IMR-90 (cell line): ENCODE measurements at regions not wholly inside any gene's neighbourhood (a gene's known extent, or its start where the extent isn't known, plus 50 kb on each side); places are given as distances from the start of the nearest gene placed in this dataset.

Experiments used
- ATAC-seq: fragments of 200-7000 bp; cut with Tn5 transposase; 2 replicates; pipeline ENCODE4 v1.9.1; 2020; ENCODE audit warnings: low read depth, mild to moderate bottlenecking, moderate library complexity
- BruUV-seq: library from RNA; stranded (reverse); fragments of 400-500 nt; replicated peaks from 2 replicates; lab custom pipeline; 2021; lab: Mats Ljungman, UMichigan
- CTCF ChIA-PET: fragments of 300-600 bp; formaldehyde crosslinking; extraction: SDS; loops from one replicate; lab custom pipeline; 2021; ENCODE audit warnings: antibody characterized with exemption; lab: Yijun Ruan, JAX
- POLR2A ChIA-PET: fragments of 300-600 bp; sonication (Branson Sonifier 250); formaldehyde crosslinking; loops from one replicate; lab custom pipeline; 2022; ENCODE audit warnings: antibody characterized with exemption; ENCODE audit not compliant: unreplicated experiment; lab: Charles Lee
- DNase-seq: peaks from one replicate; pipeline ENCODE4 v3.0.0; 2013
- H2AFZ ChIP-seq: replicated peaks from 2 replicates; pipeline ENCODE3; 2013; ENCODE audit warnings: low read length, mild to moderate bottlenecking; ENCODE audit not compliant: poor library complexity
- H2AK5ac ChIP-seq: 2 replicates; pipeline ENCODE4 v1.6.1; 2013; ENCODE audit warnings: low read depth, low read length, inconsistent platforms
- H2AK9ac ChIP-seq: replicated peaks from 2 replicates; pipeline ENCODE3; 2013; ENCODE audit warnings: mild to moderate bottlenecking, low read depth, low read length, moderate library complexity; ENCODE audit not compliant: poor library complexity
- H2BK120ac ChIP-seq: 2 replicates; pipeline ENCODE4 v1.6.1; 2013; ENCODE audit warnings: low read depth, low read length, inconsistent platforms
- H2BK15ac ChIP-seq: 3 replicates; pipeline ENCODE4 v1.6.1; 2013; ENCODE audit warnings: low read depth, low read length, inconsistent platforms
- H2BK20ac ChIP-seq: 2 replicates; pipeline ENCODE4 v1.6.1; 2013; ENCODE audit warnings: low read depth, mild to moderate bottlenecking, inconsistent platforms, low read length, moderate library complexity
- H2BK5ac ChIP-seq: 2 replicates; pipeline ENCODE4 v1.6.1; 2013; ENCODE audit warnings: mild to moderate bottlenecking, low read depth, low read length, inconsistent platforms; ENCODE audit not compliant: poor library complexity, severe bottlenecking
- H3K14ac ChIP-seq: replicated peaks from 2 replicates; pipeline ENCODE4 v1.6.1; 2013; ENCODE audit warnings: low read depth, low read length, inconsistent platforms
- H3K18ac ChIP-seq: 2 replicates; pipeline ENCODE4 v1.6.1; 2013; ENCODE audit warnings: low read depth, low read length, control low read depth
- H3K23ac ChIP-seq: 2 replicates; pipeline ENCODE4 v1.6.1; 2013; ENCODE audit warnings: low read depth, low read length, inconsistent platforms
- H3K27ac ChIP-seq: 2 replicates; pipeline ENCODE4 v1.5.1; 2013; ENCODE audit warnings: mild to moderate bottlenecking, control low read depth, low read length; ENCODE audit not compliant: insufficient read depth
- H3K27me3 ChIP-seq: 2 replicates; pipeline ENCODE4 v1.6.1; 2013; ENCODE audit warnings: low read length; ENCODE audit not compliant: control insufficient read depth, insufficient read depth
- H3K36me3 ChIP-seq: 2 replicates; pipeline ENCODE4 v1.6.1; 2013; ENCODE audit warnings: low read length, mixed read lengths; ENCODE audit not compliant: control insufficient read depth, insufficient read depth
- H3K4ac ChIP-seq: 2 replicates; pipeline ENCODE4 v1.6.1; 2013; ENCODE audit warnings: low read depth, low read length, inconsistent platforms
- H3K4me1 ChIP-seq: 2 replicates; pipeline ENCODE4 v1.6.1; 2013; ENCODE audit warnings: low read length, mixed read lengths; ENCODE audit not compliant: control insufficient read depth, insufficient read depth
- H3K4me2 ChIP-seq: 2 replicates; pipeline ENCODE4 v1.6.1; 2013; ENCODE audit warnings: low read depth, mild to moderate bottlenecking, control low read depth, low read length, moderate library complexity
- H3K4me3 ChIP-seq: 2 replicates; pipeline ENCODE4 v1.5.1; 2013; ENCODE audit warnings: low read depth, mild to moderate bottlenecking, control low read depth, low read length, moderate library complexity; ENCODE audit not compliant: insufficient read depth
- H3K56ac ChIP-seq: 2 replicates; pipeline ENCODE4 v1.6.1; 2013; ENCODE audit warnings: low read length, inconsistent platforms; ENCODE audit not compliant: insufficient read depth; ENCODE audit errors: extremely low read depth
- H3K79me1 ChIP-seq, 2 experiments: 2 replicates each; pipeline ENCODE4 v1.6.1; 2013; ENCODE audit warnings: low read length in 2 of 2, inconsistent platforms in 1 of 2, low read depth in 1 of 2
- H3K9ac ChIP-seq: 2 replicates; pipeline ENCODE4 v1.6.1; 2013; ENCODE audit warnings: low read depth, low read length, control low read depth
- H3K9me1 ChIP-seq: 2 replicates; pipeline ENCODE4 v1.6.1; 2013; ENCODE audit warnings: low read length, inconsistent platforms; ENCODE audit not compliant: insufficient read depth
- H3K9me3 ChIP-seq: 2 replicates; pipeline ENCODE4 v1.6.1; 2013; ENCODE audit warnings: low read length; ENCODE audit not compliant: control insufficient read depth, insufficient read depth
- H4K20me1 ChIP-seq: 2 replicates; pipeline ENCODE4 v1.6.1; 2013; ENCODE audit warnings: low read length, inconsistent platforms; ENCODE audit not compliant: insufficient read depth
- H4K5ac ChIP-seq: 2 replicates; pipeline ENCODE4 v1.6.1; 2013; ENCODE audit warnings: mild to moderate bottlenecking, low read depth, low read length, control low read depth
- H4K8ac ChIP-seq, 2 experiments: 2 replicates each; pipeline ENCODE4 v1.6.1; 2013; ENCODE audit warnings: low read depth in 2 of 2, low read length in 2 of 2, control low read depth in 1 of 2, inconsistent platforms in 1 of 2
- H4K91ac ChIP-seq: 2 replicates; pipeline ENCODE4 v1.6.1; 2013; ENCODE audit warnings: low read depth, low read length, inconsistent platforms; ENCODE audit not compliant: insufficient read depth
- MAFK ChIP-seq: IDR thresholded peaks from 2 replicates; pipeline ENCODE4 v1.6.1; 2012; ENCODE audit warnings: low read depth, low read length, improper control_type of control experiment
- MAZ ChIP-seq: IDR thresholded peaks from 2 replicates; pipeline ENCODE4 v1.6.1; 2012; ENCODE audit warnings: low read depth, mild to moderate bottlenecking, low read length, improper control_type of control experiment, moderate library complexity, borderline replicate concordance
- RAD21 ChIP-seq: IDR thresholded peaks from 2 replicates; pipeline ENCODE4 v1.6.1; 2012; ENCODE audit warnings: low read length, improper control_type of control experiment
- SMC3 ChIP-seq: fragments of 150-350 bp; IDR thresholded peaks from 2 replicates; pipeline ENCODE4 v1.6.1; 2016; ENCODE audit warnings: low read depth, mild to moderate bottlenecking, antibody characterized with exemption, low read length, moderate library complexity
- USF2 ChIP-seq: fragments of 150-350 bp; IDR thresholded peaks from 2 replicates; pipeline ENCODE4 v1.6.1; 2017; ENCODE audit warnings: mild to moderate bottlenecking, antibody characterized with exemption, low read length, low read depth
- WGBS, 2 experiments: methylation state at CpG; one replicate each; pipeline versions ENCODE4 v1.1.5 to v1.1.7; 2013; ENCODE audit warnings: missing lambda C conversion rate in 2 of 2; ENCODE audit not compliant: insufficient read length in 1 of 2; ENCODE audit errors: extremely low coverage in 2 of 2; 5-methylcytosine and 5-hydroxymethylcytosine counted together
- dilution Hi-C: fragments of 300-500 bp; cut with HindIII; formaldehyde crosslinking; loops from one replicate; pipeline ENCODE4 v1.14.3; 2018; ENCODE audit warnings: low sequenced_read_pairs; ENCODE audit not compliant: unreplicated experiment
- in situ Hi-C: fragments of 300-500 bp; cut with MboI; formaldehyde crosslinking; loops from 3 replicates; pipeline ENCODE4 v1.14.3; 2019; ENCODE audit warnings: low sequenced_read_pairs, inconsistent platforms, mixed read lengths
- intact Hi-C: fragments of 100-400 bp; cut with micrococcal nuclease; formaldehyde crosslinking; loops from 2 replicates; pipeline ENCODE4 v1.10.0; 2022
- TF ChIP-seq, protein P1 (sequence below): fragments of 150-350 bp; IDR thresholded peaks from 2 replicates; pipeline ENCODE4 v1.6.1; 2016; ENCODE audit warnings: low read depth, mild to moderate bottlenecking, low read length, moderate library complexity, borderline replicate concordance

- Histone ChIP-seq H2BK20ac (no peak overlapping the region), H3K27ac (no peak overlapping the region), H2BK15ac (no peak overlapping the region), H3K79me1 (no peaks in the 10 kb centered on the region), H2AK5ac (no peak overlapping the region), H3K9ac (no peak overlapping the region), H4K20me1 (no peaks in the 10 kb centered on the region), H2BK120ac (no peak overlapping the region), H3K36me3 (no peaks in the 10 kb centered on the region), H2BK5ac (no peak overlapping the region), H3K4me2 (no peak overlapping the region), H3K9me3 (no peaks in the 10 kb centered on the region), H4K91ac (no peak overlapping the region), H3K4me1 (no peaks in the 10 kb centered on the region), H3K56ac (no peak overlapping the region), H2AFZ (no peak overlapping the region), H3K27me3 (no peaks in the 10 kb centered on the region), H3K9me1 (no peaks in the 10 kb centered on the region), H3K23ac (no peak overlapping the region), H4K5ac (no peak overlapping the region), H3K18ac (no peak overlapping the region), H3K4ac (no peak overlapping the region), H3K4me3 (no peak overlapping the region), H4K8ac (no peak overlapping the region), H3K14ac (no peak overlapping the region), H2AK9ac (no peak overlapping the region)
- in situ Hi-C loops (no loop called here), intact Hi-C loops (no loop called here), dilution Hi-C loops (no loop called here)
- ChIA-PET POLR2A (no interaction called here), CTCF (no interaction called here)
- BruUV-seq: no TSS peak
- ATAC-seq (no peak), DNase-seq (no peak)
- no CpG with 5 or more reads among the region's 4 CpGs for WGBS, 2 experiments
- TF ChIP-seq USF2 (no peak), SMC3 (no peak), RAD21 (no peak), MAFK (no peak), MAZ (no peak)
- TF ChIP-seq, protein P1, sequence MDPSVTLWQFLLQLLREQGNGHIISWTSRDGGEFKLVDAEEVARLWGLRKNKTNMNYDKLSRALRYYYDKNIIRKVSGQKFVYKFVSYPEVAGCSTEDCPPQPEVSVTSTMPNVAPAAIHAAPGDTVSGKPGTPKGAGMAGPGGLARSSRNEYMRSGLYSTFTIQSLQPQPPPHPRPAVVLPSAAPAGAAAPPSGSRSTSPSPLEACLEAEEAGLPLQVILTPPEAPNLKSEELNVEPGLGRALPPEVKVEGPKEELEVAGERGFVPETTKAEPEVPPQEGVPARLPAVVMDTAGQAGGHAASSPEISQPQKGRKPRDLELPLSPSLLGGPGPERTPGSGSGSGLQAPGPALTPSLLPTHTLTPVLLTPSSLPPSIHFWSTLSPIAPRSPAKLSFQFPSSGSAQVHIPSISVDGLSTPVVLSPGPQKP: no peak
These were observed 68.1 kb upstream of the SFMBT2 start for GRCh38 chr10:7478727-7479457.
